Calu3 (cell line): ENCODE measurements at regions not wholly inside any gene's neighbourhood (a gene's known extent, or its start where the extent isn't known, plus 50 kb on each side); places are given as distances from the start of the nearest gene placed in this dataset.

Source experiments
- BruUV-seq: library from RNA; stranded (reverse); fragments of 400-500 nt; replicated peaks from 2 replicates; lab custom pipeline; 2021; lab: Mats Ljungman, UMichigan
- CTCF ChIA-PET: fragments of 300-600 bp; sonication (Branson Sonifier 250); formaldehyde crosslinking; loops from one replicate; lab custom pipeline; 2022; ENCODE audit warnings: antibody characterized with exemption; lab: Charles Lee
- DNase-seq: peaks from one replicate; pipeline ENCODE4 v3.0.0; 2022
- H3K27ac Mint-ChIP-seq: one replicate; pipeline ENCODE4 v1.8.0; 2022; ENCODE audit warnings: mixed read lengths; ENCODE audit not compliant: unreplicated experiment
- H3K27me3 Mint-ChIP-seq: one replicate; pipeline ENCODE4 v1.8.0; 2022; ENCODE audit warnings: mixed read lengths; ENCODE audit not compliant: unreplicated experiment
- H3K36me3 Mint-ChIP-seq: one replicate; pipeline ENCODE4 v1.8.0; 2022; ENCODE audit warnings: mild to moderate bottlenecking, moderate library complexity, mixed read lengths; ENCODE audit not compliant: insufficient read depth, unreplicated experiment
- H3K4me1 Mint-ChIP-seq: one replicate; pipeline ENCODE4 v1.8.0; 2022; ENCODE audit warnings: mild to moderate bottlenecking, low read depth, mixed read lengths; ENCODE audit not compliant: unreplicated experiment
- H3K4me3 Mint-ChIP-seq: one replicate; pipeline ENCODE4 v1.8.0; 2022; ENCODE audit warnings: mild to moderate bottlenecking, low read depth, moderate library complexity, mixed read lengths; ENCODE audit not compliant: unreplicated experiment
- H3K9me3 Mint-ChIP-seq: one replicate; pipeline ENCODE4 v1.8.0; 2022; ENCODE audit warnings: low read depth, mixed read lengths; ENCODE audit not compliant: unreplicated experiment
- CTCF ChIP-seq: fragments of 200-600 bp; IDR thresholded peaks from one replicate; pipeline ENCODE4 v1.8.0; 2022; ENCODE audit warnings: antibody characterized with exemption; ENCODE audit not compliant: unreplicated experiment
- intact Hi-C: fragments of 100-400 bp; cut with micrococcal nuclease; formaldehyde crosslinking; loops from one replicate; pipeline ENCODE4 v1.10.0; 2022; ENCODE audit not compliant: unreplicated experiment

DNA sequence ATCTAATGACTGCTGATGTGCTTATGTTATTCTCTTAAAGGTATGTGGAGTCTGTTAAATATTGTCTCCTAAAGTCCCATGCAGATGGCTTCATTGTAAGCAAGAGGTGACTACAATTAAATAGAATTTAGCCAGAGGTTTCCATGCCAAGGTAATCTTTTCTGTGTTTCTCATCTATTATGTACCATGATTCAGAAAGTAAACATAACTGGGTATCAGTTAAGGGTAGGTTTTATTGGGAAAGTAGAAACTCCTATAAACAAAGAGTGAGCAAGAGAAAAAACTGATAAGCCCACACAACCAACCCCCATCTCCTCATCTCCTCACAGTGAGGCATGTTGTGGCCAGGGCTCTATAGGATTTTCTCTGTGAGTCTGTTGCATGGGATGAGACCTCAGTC, 611.7 kb downstream of the SNAPC1 start:
- no peak for TF ChIP-seq CTCF
- no peak overlapping the region for H3K27ac Mint-ChIP-seq
- peaks cover 5% of the 10 kb centered on the region for H3K4me1 Mint-ChIP-seq
- CTCF ChIA-PET, result no interaction called here
- no TSS peak for BruUV-seq
- no peaks in the 10 kb centered on the region for H3K9me3 Mint-ChIP-seq
- intact Hi-C loops, result loop anchor here (2.0 kb wide), 1 partner anchor 195 kb away; no protein-coding TSS in a partner anchor
- no peak overlapping the region for H3K4me3 Mint-ChIP-seq
- no peaks in the 10 kb centered on the region for H3K27me3 Mint-ChIP-seq
- H3K36me3 Mint-ChIP-seq, result no peaks in the 10 kb centered on the region
- no peak for DNase-seq

DNA sequence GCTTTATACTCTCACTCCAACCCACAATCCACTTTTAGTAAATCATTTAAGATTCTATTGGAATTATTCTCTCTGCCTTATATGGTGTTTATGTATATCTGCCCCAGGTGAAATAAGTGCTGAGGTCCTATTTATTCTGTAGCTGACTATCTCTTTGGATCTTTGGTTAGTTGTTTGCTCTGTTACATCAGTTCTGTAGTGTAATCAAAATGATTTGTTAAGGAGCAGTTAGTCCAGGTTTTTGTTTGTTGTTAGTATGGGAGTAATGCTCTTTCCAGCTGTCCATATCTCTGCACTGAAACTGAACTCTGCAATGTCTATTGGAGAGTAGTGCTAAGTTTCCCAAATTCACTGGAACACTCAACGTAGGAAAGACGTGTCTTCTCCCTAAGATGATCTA, 615.8 kb downstream of the SNAPC1 start:
- Mint-ChIP-seq H3K9me3 (no peaks in the 10 kb centered on the region), H3K4me3 (no peak overlapping the region), H3K36me3 (no peaks in the 10 kb centered on the region), H3K27me3 (no peaks in the 10 kb centered on the region), H3K4me1 (peaks cover 5% of the 10 kb centered on the region), H3K27ac (no peak overlapping the region)
- no peak for TF ChIP-seq CTCF
- CTCF ChIA-PET, result no interaction called here
- intact Hi-C loops, result no loop called here
- DNase-seq, result no peak
- BruUV-seq, result no TSS peak

- no TSS peak for BruUV-seq
- CTCF ChIA-PET, result interaction anchor here (0.6 kb wide), 1 partner anchor 594 kb away, joined by 8 read pairs; no protein-coding TSS in a partner anchor
These were observed 619.3 kb downstream of the SNAPC1 start for GRCh38 chr14:62381311-62382070.

GRCh38 chr14:62409169-62409568, 636.1 kb downstream of the KCNH5 start:
- no peaks in the 10 kb centered on the region for H3K36me3 Mint-ChIP-seq
- H3K9me3 Mint-ChIP-seq, result no peaks in the 10 kb centered on the region
- no TSS peak for BruUV-seq
- intact Hi-C loops, result no loop called here
- H3K27me3 Mint-ChIP-seq, result no peaks in the 10 kb centered on the region
- TF ChIP-seq CTCF, result no peak
- H3K4me1 Mint-ChIP-seq, result no peaks in the 10 kb centered on the region
- H3K27ac Mint-ChIP-seq, result no peak overlapping the region
- DNase-seq, result no peak
- CTCF ChIA-PET, result no interaction called here
- H3K4me3 Mint-ChIP-seq, result no peak overlapping the region

More at GRCh38 chr14:62381311-62382070, 619.3 kb downstream of the SNAPC1 start:
- peaks cover 3% of the 10 kb centered on the region for H3K9me3 Mint-ChIP-seq
- intact Hi-C loops, result no loop called here
- no peaks in the 10 kb centered on the region for H3K4me1 Mint-ChIP-seq
- no peaks in the 10 kb centered on the region for H3K36me3 Mint-ChIP-seq
- DNase-seq, result no peak
- no peak overlapping the region for H3K27ac Mint-ChIP-seq
- H3K4me3 Mint-ChIP-seq, result no peak overlapping the region
- no peak for TF ChIP-seq CTCF
- no peaks in the 10 kb centered on the region for H3K27me3 Mint-ChIP-seq
